ENCODE measurements at regions not wholly inside any gene's neighbourhood (a gene's known extent, or its start where the extent isn't known, plus 50 kb on each side); places are given as distances from the start of the nearest gene placed in this dataset.
A peak's percentile ranks its signal among the peaks of the same experiment; 100 is the strongest.

GRCh38 chr6:113428702-113429101 lies 428.4 kb upstream of the MARCKS start:
- TF ChIP-seq JUND (IDR thresholded peaks at IDR 0.05; ENCODE audit: low read depth) = no peak
- DNase-seq (ENCODE audit: low read depth in 1 of 2, low spot score in 1 of 2) = no peak
- in situ Hi-C loops (cut with HindIII; ENCODE audit: low pct_unique_long_range_greater_than_20kb, low sequenced_read_pairs) = no loop called here

- no peak for TF ChIP-seq JUND (IDR thresholded peaks at IDR 0.05; ENCODE audit: low read depth)
- in situ Hi-C loops (cut with HindIII; ENCODE audit: low pct_unique_long_range_greater_than_20kb, low sequenced_read_pairs) = no loop called here
- peak in 1 of 2 experiments; percentile 57 for DNase-seq (ENCODE audit: low read depth in 1 of 2, low spot score in 1 of 2)
Observed at GRCh38 chr6:113432521-113433334, 424.4 kb upstream of the MARCKS start.

GRCh38 chr6:113433335-113433991 lies 423.7 kb upstream of the MARCKS start:
- peak; percentile 92 for TF ChIP-seq JUND (IDR thresholded peaks at IDR 0.05; ENCODE audit: low read depth)
- in situ Hi-C loops (cut with HindIII; ENCODE audit: low pct_unique_long_range_greater_than_20kb, low sequenced_read_pairs) = no loop called here
- DNase-seq (ENCODE audit: low read depth in 1 of 2, low spot score in 1 of 2) = peak; percentile 26 to 97

- no peak for DNase-seq (ENCODE audit: low read depth in 1 of 2, low spot score in 1 of 2)
- in situ Hi-C loops (cut with HindIII; ENCODE audit: low pct_unique_long_range_greater_than_20kb, low sequenced_read_pairs) = no loop called here
- no peak for TF ChIP-seq JUND (IDR thresholded peaks at IDR 0.05; ENCODE audit: low read depth)
Observed at GRCh38 chr6:113434641-113435040, 422.5 kb upstream of the MARCKS start.

- no peak for TF ChIP-seq JUND (IDR thresholded peaks at IDR 0.05; ENCODE audit: low read depth)
- DNase-seq (ENCODE audit: low read depth in 1 of 2, low spot score in 1 of 2) = no peak
- in situ Hi-C loops (cut with HindIII; ENCODE audit: low pct_unique_long_range_greater_than_20kb, low sequenced_read_pairs) = no loop called here
Observed at GRCh38 chr6:113437566-113437965, 419.6 kb upstream of the MARCKS start.

- no peak for TF ChIP-seq JUND (IDR thresholded peaks at IDR 0.05; ENCODE audit: low read depth)
- DNase-seq (ENCODE audit: low read depth in 1 of 2, low spot score in 1 of 2) = no peak
- in situ Hi-C loops (cut with HindIII; ENCODE audit: low pct_unique_long_range_greater_than_20kb, low sequenced_read_pairs) = no loop called here
Observed at GRCh38 chr6:113439866-113440265, 417.3 kb upstream of the MARCKS start.

- DNase-seq (ENCODE audit: low read depth in 1 of 2, low spot score in 1 of 2) = no peak
- in situ Hi-C loops (cut with HindIII; ENCODE audit: low pct_unique_long_range_greater_than_20kb, low sequenced_read_pairs) = no loop called here
Observed at GRCh38 chr6:113442040-113442439, 415.1 kb upstream of the MARCKS start.

GRCh38 chr6:113445201-113445600 lies 411.9 kb upstream of the MARCKS start:
- in situ Hi-C loops (cut with HindIII; ENCODE audit: low pct_unique_long_range_greater_than_20kb, low sequenced_read_pairs) = no loop called here
- no peak for DNase-seq (ENCODE audit: low read depth in 1 of 2, low spot score in 1 of 2)
- TF ChIP-seq JUND (IDR thresholded peaks at IDR 0.05; ENCODE audit: low read depth) = no peak

More at GRCh38 chr6:113442040-113442439, 415.1 kb upstream of the MARCKS start:
- no peak for TF ChIP-seq JUND (IDR thresholded peaks at IDR 0.05; ENCODE audit: low read depth)

- no peak for DNase-seq (ENCODE audit: low read depth in 1 of 2, low spot score in 1 of 2)
- TF ChIP-seq JUND (IDR thresholded peaks at IDR 0.05; ENCODE audit: low read depth) = no peak
- in situ Hi-C loops (cut with HindIII; ENCODE audit: low pct_unique_long_range_greater_than_20kb, low sequenced_read_pairs) = no loop called here
Observed at GRCh38 chr6:113447088-113447831, 409.9 kb upstream of the MARCKS start.

- no peak for DNase-seq (ENCODE audit: low read depth in 1 of 2, low spot score in 1 of 2)
- in situ Hi-C loops (cut with HindIII; ENCODE audit: low pct_unique_long_range_greater_than_20kb, low sequenced_read_pairs) = no loop called here
Observed at GRCh38 chr6:113449051-113449450, 408.1 kb upstream of the MARCKS start.

GRCh38 chr6:113450061-113450465 lies 407.1 kb upstream of the MARCKS start:
- in situ Hi-C loops (cut with HindIII; ENCODE audit: low pct_unique_long_range_greater_than_20kb, low sequenced_read_pairs) = no loop called here
- no peak for TF ChIP-seq JUND (IDR thresholded peaks at IDR 0.05; ENCODE audit: low read depth)

More at GRCh38 chr6:113449051-113449450, 408.1 kb upstream of the MARCKS start:
- no peak for TF ChIP-seq JUND (IDR thresholded peaks at IDR 0.05; ENCODE audit: low read depth)

GRCh38 chr6:113451049-113451448 lies 406.1 kb upstream of the MARCKS start:
- DNase-seq (ENCODE audit: low read depth in 1 of 2, low spot score in 1 of 2) = no peak
- no peak for TF ChIP-seq JUND (IDR thresholded peaks at IDR 0.05; ENCODE audit: low read depth)
- in situ Hi-C loops (cut with HindIII; ENCODE audit: low pct_unique_long_range_greater_than_20kb, low sequenced_read_pairs) = no loop called here

More at GRCh38 chr6:113450061-113450465, 407.1 kb upstream of the MARCKS start:
- DNase-seq (ENCODE audit: low read depth in 1 of 2, low spot score in 1 of 2) = peak in 1 of 2 experiments; percentile 74
